GM19372 (cell line): ENCODE measurements at regions not wholly inside any gene's neighbourhood (a gene's known extent, or its start where the extent isn't known, plus 50 kb on each side); places are given as distances from the start of the nearest gene placed in this dataset.

Experiments used
- ATAC-seq: cut with Tn5 transposase; IDR thresholded peaks from one replicate; pipeline ENCODE4 v1.9.1; 2021; ENCODE audit warnings: mild to moderate bottlenecking, low read depth, moderate library complexity; ENCODE audit not compliant: unreplicated experiment

- ATAC-seq = no peak
These were observed 170.4 kb upstream of the AVPR1A start for GRCh38 chr12:63321373-63321772.

- no peak for ATAC-seq
These were observed 169.1 kb upstream of the AVPR1A start for GRCh38 chr12:63319936-63320633.

- peak; percentile 66 for ATAC-seq
These were observed 168.4 kb upstream of the AVPR1A start for GRCh38 chr12:63319386-63319785.

- no peak for ATAC-seq
These were observed 167.9 kb upstream of the AVPR1A start for GRCh38 chr12:63318933-63319332.

GRCh38 chr12:63318313-63318712 is 167.3 kb upstream of the AVPR1A start:
- no peak for ATAC-seq

- ATAC-seq = no peak
These were observed 166.9 kb upstream of the AVPR1A start for GRCh38 chr12:63317880-63318279.

- no peak for ATAC-seq
These were observed 166.4 kb upstream of the AVPR1A start for GRCh38 chr12:63317286-63317846.

- ATAC-seq = no peak
These were observed 162.1 kb upstream of the AVPR1A start for GRCh38 chr12:63313139-63313538.

GRCh38 chr12:63308671-63309070 is 157.7 kb upstream of the AVPR1A start:
- ATAC-seq = no peak

GRCh38 chr12:63307849-63308248 is 156.8 kb upstream of the AVPR1A start:
- ATAC-seq = no peak

GRCh38 chr12:63305901-63306875 is 155.2 kb upstream of the AVPR1A start:
- ATAC-seq = no peak

GRCh38 chr12:63304887-63305316 is 153.9 kb upstream of the AVPR1A start:
- ATAC-seq = peak; percentile 47

- ATAC-seq = no peak
These were observed 152.0 kb upstream of the AVPR1A start for GRCh38 chr12:63302941-63303536.

GRCh38 chr12:63302269-63302940 is 151.4 kb upstream of the AVPR1A start:
- peak; percentile 53 for ATAC-seq

GRCh38 chr12:63301311-63301710 is 150.3 kb upstream of the AVPR1A start:
- no peak for ATAC-seq

- no peak for ATAC-seq
These were observed 147.5 kb upstream of the AVPR1A start for GRCh38 chr12:63298386-63298930.

GRCh38 chr12:63294327-63294632 is 143.3 kb upstream of the AVPR1A start:
- ATAC-seq = peak; percentile 77

GRCh38 chr12:63292471-63293221 is 141.6 kb upstream of the AVPR1A start:
- no peak for ATAC-seq

- peak; percentile 75 for ATAC-seq
These were observed 125.8 kb upstream of the AVPR1A start for GRCh38 chr12:63276537-63277365.
